ENCODE measurements at regions not wholly inside any gene's neighbourhood (a gene's known extent, or its start where the extent isn't known, plus 50 kb on each side); places are given as distances from the start of the nearest gene placed in this dataset.

DNA sequence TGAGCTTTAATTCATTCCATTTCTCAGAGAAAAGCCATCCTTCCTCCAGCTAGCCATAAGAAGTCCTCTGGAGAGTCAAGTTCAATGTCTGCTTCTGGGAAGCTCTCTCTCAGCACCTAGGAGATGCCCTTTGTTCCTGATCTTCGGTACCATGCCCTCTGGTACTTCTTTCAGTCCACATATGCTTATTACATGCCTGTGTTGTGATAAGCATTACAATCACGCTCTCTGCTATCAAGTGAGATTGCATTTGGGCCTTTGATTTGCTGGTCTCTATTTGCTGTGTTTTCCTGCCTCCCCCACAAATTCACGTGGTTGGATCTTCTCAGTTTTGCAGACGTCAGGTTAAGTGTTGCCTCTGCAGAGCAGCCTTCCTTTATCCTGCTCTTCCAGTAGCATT lies 178.1 kb downstream of the TOX3 start:
- no peak for TF ChIP-seq ZFX (IDR thresholded peaks at IDR 0.05; ENCODE audit: borderline replicate concordance)
- TF ChIP-seq, protein P1, sequence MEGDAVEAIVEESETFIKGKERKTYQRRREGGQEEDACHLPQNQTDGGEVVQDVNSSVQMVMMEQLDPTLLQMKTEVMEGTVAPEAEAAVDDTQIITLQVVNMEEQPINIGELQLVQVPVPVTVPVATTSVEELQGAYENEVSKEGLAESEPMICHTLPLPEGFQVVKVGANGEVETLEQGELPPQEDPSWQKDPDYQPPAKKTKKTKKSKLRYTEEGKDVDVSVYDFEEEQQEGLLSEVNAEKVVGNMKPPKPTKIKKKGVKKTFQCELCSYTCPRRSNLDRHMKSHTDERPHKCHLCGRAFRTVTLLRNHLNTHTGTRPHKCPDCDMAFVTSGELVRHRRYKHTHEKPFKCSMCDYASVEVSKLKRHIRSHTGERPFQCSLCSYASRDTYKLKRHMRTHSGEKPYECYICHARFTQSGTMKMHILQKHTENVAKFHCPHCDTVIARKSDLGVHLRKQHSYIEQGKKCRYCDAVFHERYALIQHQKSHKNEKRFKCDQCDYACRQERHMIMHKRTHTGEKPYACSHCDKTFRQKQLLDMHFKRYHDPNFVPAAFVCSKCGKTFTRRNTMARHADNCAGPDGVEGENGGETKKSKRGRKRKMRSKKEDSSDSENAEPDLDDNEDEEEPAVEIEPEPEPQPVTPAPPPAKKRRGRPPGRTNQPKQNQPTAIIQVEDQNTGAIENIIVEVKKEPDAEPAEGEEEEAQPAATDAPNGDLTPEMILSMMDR (IDR thresholded peaks at IDR 0.05): no peak
- no peak overlapping the region for H3K27ac ChIP-seq

DNA sequence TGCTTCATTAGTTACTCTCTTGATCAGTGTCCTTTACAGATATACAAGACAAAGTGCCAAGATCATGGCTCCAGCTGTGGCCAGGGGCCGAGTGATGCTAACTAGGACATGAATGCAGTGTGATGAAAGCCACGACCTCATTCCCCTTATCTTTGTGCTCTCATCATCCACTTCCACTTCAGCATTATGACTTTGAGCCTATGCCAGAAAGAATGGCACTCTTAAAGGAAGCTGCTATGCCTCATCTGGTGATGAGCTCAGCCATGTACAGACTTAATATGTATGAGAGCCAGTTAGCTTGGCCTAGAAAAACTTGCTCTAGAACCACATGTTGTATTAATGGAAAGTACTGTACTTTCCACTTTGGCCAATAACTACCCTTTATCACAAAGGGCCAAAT lies 179.1 kb downstream of the TOX3 start:
- no peak for TF ChIP-seq ZFX (IDR thresholded peaks at IDR 0.05; ENCODE audit: borderline replicate concordance)
- TF ChIP-seq, protein P1 (IDR thresholded peaks at IDR 0.05): no peak

DNA sequence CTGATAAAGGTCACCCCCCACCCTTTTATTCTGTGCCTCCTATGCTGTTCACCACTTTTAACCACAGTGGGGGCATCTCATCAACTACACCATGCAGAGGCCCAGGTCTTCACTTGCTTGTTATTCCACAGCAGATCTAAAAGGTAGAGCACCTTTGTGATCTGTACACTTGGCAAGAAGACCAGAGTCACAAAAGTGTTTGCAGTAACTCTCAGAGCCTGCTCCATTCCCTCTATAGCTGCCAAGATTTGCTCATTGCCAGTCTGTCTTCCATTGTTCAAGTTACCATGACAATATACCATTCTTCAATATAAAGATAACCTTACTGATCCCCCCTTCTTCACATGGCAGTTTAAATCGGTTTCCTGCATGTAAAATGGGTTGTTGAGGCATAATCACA lies 180.0 kb downstream of the TOX3 start:
- no peak overlapping the region for H3K27ac ChIP-seq
- TF ChIP-seq, protein P1 (IDR thresholded peaks at IDR 0.05): no peak
- TF ChIP-seq ZFX (IDR thresholded peaks at IDR 0.05; ENCODE audit: borderline replicate concordance): no peak

More for the DNA sequence above, 179.1 kb downstream of the TOX3 start:
- H3K27ac ChIP-seq: no peak overlapping the region

DNA sequence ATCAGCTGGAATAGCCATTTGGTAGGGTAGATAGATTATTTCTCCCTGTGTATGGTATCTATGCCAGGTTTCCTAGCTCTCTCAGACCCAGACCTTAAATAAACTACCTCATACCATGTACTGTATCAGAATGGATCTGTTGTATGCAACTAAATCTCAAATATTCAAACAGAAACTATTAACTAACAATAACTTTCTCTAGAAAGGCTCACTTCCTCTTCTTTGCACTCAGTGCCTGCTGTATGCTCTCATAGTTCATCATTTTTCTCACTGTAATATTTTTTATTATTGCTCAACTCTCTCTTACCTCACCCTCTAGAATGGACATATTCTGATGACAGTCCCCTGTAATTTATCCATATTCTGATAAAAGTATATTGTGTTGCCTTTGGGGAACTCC lies 182.4 kb downstream of the TOX3 start:
- no peak overlapping the region for H3K27ac ChIP-seq
- TF ChIP-seq ZFX (IDR thresholded peaks at IDR 0.05; ENCODE audit: borderline replicate concordance): no peak
- TF ChIP-seq, protein P1 (IDR thresholded peaks at IDR 0.05): no peak

DNA sequence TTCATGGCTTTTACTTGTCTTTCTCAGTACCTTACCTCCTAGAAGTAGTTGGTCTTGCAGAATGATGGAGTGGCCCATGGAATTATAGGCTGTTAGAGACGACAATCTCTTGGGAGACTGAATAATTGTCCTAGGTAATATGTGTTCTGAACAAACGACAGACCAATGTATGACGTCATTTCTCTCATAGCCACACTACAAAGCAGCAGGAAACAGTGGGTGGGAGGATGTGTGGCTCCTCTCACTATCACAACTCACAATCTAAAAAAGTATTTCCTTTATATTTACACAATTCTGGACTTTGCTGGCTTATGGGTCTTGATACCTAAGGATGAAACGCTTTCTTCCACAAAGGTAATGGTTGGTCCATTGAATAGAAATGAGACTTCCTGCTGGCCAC lies 183.9 kb downstream of the TOX3 start:
- no peak overlapping the region for H3K27ac ChIP-seq
- TF ChIP-seq ZFX (IDR thresholded peaks at IDR 0.05; ENCODE audit: borderline replicate concordance): no peak
- TF ChIP-seq, protein P1 (IDR thresholded peaks at IDR 0.05): no peak

DNA sequence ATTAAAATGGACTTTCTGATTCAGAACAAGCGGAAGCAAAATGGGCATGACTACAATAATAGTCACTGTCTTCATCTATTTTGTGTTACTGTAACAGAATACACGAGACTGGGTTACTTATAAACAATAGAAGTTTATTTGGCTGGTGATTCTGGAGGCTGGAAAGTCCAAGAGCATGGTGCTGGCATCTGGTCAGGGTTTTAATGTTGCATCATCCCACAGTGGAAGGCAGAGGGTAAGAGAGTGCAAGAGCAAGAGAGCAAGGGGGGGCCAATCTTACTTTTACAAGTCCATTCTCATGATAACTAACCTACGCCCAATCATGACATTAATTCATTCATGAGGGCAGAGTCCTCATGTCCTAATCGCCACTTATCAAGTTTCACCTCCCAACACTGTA lies 189.2 kb downstream of the TOX3 start:
- TF ChIP-seq ZFX (IDR thresholded peaks at IDR 0.05; ENCODE audit: borderline replicate concordance): no peak
- TF ChIP-seq, protein P1 (IDR thresholded peaks at IDR 0.05): no peak
- no peak overlapping the region for H3K27ac ChIP-seq

DNA sequence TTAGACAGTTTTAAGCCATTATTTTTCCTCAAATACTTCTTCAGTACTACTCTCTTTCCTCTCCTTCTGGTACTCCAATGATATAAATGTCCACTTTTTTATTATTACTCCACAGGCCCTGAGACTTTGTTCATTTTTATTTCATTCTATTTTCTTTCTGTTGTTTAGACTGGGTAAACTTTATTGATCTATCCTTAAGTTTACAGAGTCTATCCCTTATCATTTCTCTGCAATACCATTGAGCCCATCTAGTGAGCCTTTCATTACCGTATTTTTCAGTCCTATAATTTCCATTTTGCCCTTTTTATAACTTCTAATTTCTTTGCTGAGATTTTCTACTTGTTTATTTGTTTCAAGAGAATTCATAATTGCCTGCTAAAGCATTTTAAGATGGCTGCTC lies 193.7 kb downstream of the TOX3 start:
- no peak overlapping the region for H3K27ac ChIP-seq
- TF ChIP-seq, protein P1 (IDR thresholded peaks at IDR 0.05): no peak
- TF ChIP-seq ZFX (IDR thresholded peaks at IDR 0.05; ENCODE audit: borderline replicate concordance): no peak
